H9 (cell line): ENCODE measurements at regions not wholly inside any gene's neighbourhood (a gene's known extent, or its start where the extent isn't known, plus 50 kb on each side); places are given as distances from the start of the nearest gene placed in this dataset.

Experiments used
- DNase-seq: peaks from one replicate; pipeline ENCODE4 v3.0.0-alpha.2; 2017
- H2AFZ ChIP-seq: one replicate; pipeline ENCODE4 v1.6.1; 2013; ENCODE audit warnings: mild to moderate bottlenecking, low read length, control low read depth, moderate library complexity
- H2AK5ac ChIP-seq: 2 replicates; pipeline ENCODE4 v1.6.1; 2013; ENCODE audit warnings: low read length, control low read depth, mixed read lengths; ENCODE audit not compliant: insufficient read length
- H2BK120ac ChIP-seq: one replicate; pipeline ENCODE4 v1.6.1; 2013; ENCODE audit warnings: low read depth, mild to moderate bottlenecking, low read length, control low read depth, inconsistent platforms; ENCODE audit not compliant: poor library complexity, severe bottlenecking
- H2BK12ac ChIP-seq: 2 replicates; pipeline ENCODE4 v1.6.1; 2013; ENCODE audit warnings: low read length, control low read depth, mixed read lengths, low read depth; ENCODE audit not compliant: insufficient read length
- H2BK15ac ChIP-seq: 2 replicates; pipeline ENCODE4 v1.6.1; 2013; ENCODE audit warnings: low read depth, low read length, control low read depth
- H2BK20ac ChIP-seq: one replicate; pipeline ENCODE4 v1.6.1; 2013; ENCODE audit warnings: low read depth, mild to moderate bottlenecking, low read length, control low read depth, inconsistent platforms; ENCODE audit not compliant: poor library complexity, severe bottlenecking
- H2BK5ac ChIP-seq: 2 replicates; pipeline ENCODE4 v1.6.1; 2013; ENCODE audit warnings: low read length, control low read depth, mixed read lengths; ENCODE audit not compliant: insufficient read length
- H3K14ac ChIP-seq: 2 replicates; pipeline ENCODE4 v1.6.1; 2013; ENCODE audit warnings: low read length, control low read depth; ENCODE audit not compliant: insufficient read depth
- H3K18ac ChIP-seq: 2 replicates; pipeline ENCODE4 v1.6.1; 2013; ENCODE audit warnings: low read depth, mild to moderate bottlenecking, mixed read lengths, low read length, control low read depth; ENCODE audit not compliant: insufficient read length
- H3K23ac ChIP-seq: 2 replicates; pipeline ENCODE4 v1.6.1; 2013; ENCODE audit warnings: low read length, control low read depth, mixed read lengths, low read depth; ENCODE audit not compliant: insufficient read length
- H3K23me2 ChIP-seq: 2 replicates; pipeline ENCODE4 v1.6.1; 2013; ENCODE audit warnings: low read depth, mild to moderate bottlenecking, mixed read lengths, low read length, control low read depth; ENCODE audit not compliant: insufficient read length, poor library complexity, severe bottlenecking
- H3K27ac ChIP-seq: 2 replicates; pipeline ENCODE4 v1.5.1; 2013; ENCODE audit warnings: low read length, control low read depth, mixed read lengths, low read depth; ENCODE audit not compliant: insufficient read length
- H3K27me3 ChIP-seq: 2 replicates; pipeline ENCODE4 v1.6.1; 2013; ENCODE audit warnings: low read length, control low read depth, inconsistent platforms; ENCODE audit not compliant: insufficient read depth
- H3K4ac ChIP-seq: 2 replicates; pipeline ENCODE4 v1.6.1; 2013; ENCODE audit warnings: low read depth, mild to moderate bottlenecking, control low read depth, inconsistent platforms, low read length, moderate library complexity
- H3K4me1 ChIP-seq: 2 replicates; pipeline ENCODE4 v1.6.1; 2013; ENCODE audit warnings: low read length, control low read depth, inconsistent platforms; ENCODE audit not compliant: insufficient read depth
- H3K4me2 ChIP-seq: 2 replicates; pipeline ENCODE4 v1.6.1; 2013; ENCODE audit warnings: low read length, control low read depth, mixed read lengths; ENCODE audit not compliant: insufficient read length, insufficient read depth
- H3K56ac ChIP-seq: 2 replicates; pipeline ENCODE4 v1.6.1; 2013; ENCODE audit warnings: low read depth, mild to moderate bottlenecking, mixed read lengths, low read length, control low read depth; ENCODE audit not compliant: insufficient read length
- H3K79me1 ChIP-seq: 2 replicates; pipeline ENCODE4 v1.6.1; 2013; ENCODE audit warnings: low read depth, mild to moderate bottlenecking, moderate library complexity, low read length, control low read depth, inconsistent platforms; ENCODE audit not compliant: insufficient read depth, poor library complexity, severe bottlenecking
- H3K79me2 ChIP-seq: 2 replicates; pipeline ENCODE4 v1.6.1; 2013; ENCODE audit warnings: low read length, control low read depth, inconsistent platforms; ENCODE audit not compliant: insufficient read depth
- H3K9ac ChIP-seq: 2 replicates; pipeline ENCODE4 v1.6.1; 2013; ENCODE audit warnings: low read length, control low read depth, mixed read lengths; ENCODE audit not compliant: insufficient read length; ENCODE audit errors: extremely low read depth
- H3K9me3 ChIP-seq: one replicate; pipeline ENCODE4 v1.6.1; 2013; ENCODE audit warnings: low read depth, low read length, inconsistent platforms; ENCODE audit not compliant: control insufficient read depth
- H3T11ph ChIP-seq: one replicate; pipeline ENCODE4 v1.6.1; 2013; ENCODE audit warnings: mild to moderate bottlenecking, low read length, control low read depth, inconsistent platforms
- H4K20me1 ChIP-seq: one replicate; pipeline ENCODE4 v1.6.1; 2013; ENCODE audit not compliant: control insufficient read depth, insufficient read length, insufficient read depth
- H4K5ac ChIP-seq: 2 replicates; pipeline ENCODE4 v1.6.1; 2013; ENCODE audit warnings: low read depth, mild to moderate bottlenecking, mixed read lengths, low read length, control low read depth; ENCODE audit not compliant: insufficient read length
- H4K8ac ChIP-seq: replicated peaks from 2 replicates; pipeline ENCODE4 v1.6.1; 2013; ENCODE audit warnings: low read length, control low read depth, mixed read lengths, low read depth; ENCODE audit not compliant: insufficient read length
- H4K91ac ChIP-seq: 2 replicates; pipeline ENCODE4 v1.6.1; 2013; ENCODE audit warnings: low read depth, mild to moderate bottlenecking, moderate library complexity, mixed read lengths, low read length, control low read depth; ENCODE audit not compliant: insufficient read length
- H3K27ac Mint-ChIP-seq, 3 experiments: 2 replicates in 2 of 3; 3 replicates in 1 of 3; pipeline ENCODE4 v1.8.0; 2020 to 2021; ENCODE audit warnings: mixed read lengths in 3 of 3, mild to moderate bottlenecking in 1 of 3, moderate library complexity in 1 of 3
- H3K27me3 Mint-ChIP-seq: 2 replicates; pipeline ENCODE4 v1.8.0; 2021; ENCODE audit warnings: low read depth, mild to moderate bottlenecking, moderate library complexity, mixed read lengths
- H3K36me3 Mint-ChIP-seq, 3 experiments: 2 replicates in 2 of 3; 3 replicates in 1 of 3; pipeline ENCODE4 v1.8.0; 2020 to 2021; ENCODE audit warnings: low read depth in 3 of 3, mixed read lengths in 3 of 3; ENCODE audit not compliant: insufficient read depth in 1 of 3
- H3K4me1 Mint-ChIP-seq, 2 experiments: 2 replicates each; pipeline ENCODE4 v1.8.0; 2020; ENCODE audit warnings: mixed read lengths in 2 of 2
- H3K4me3 Mint-ChIP-seq, 2 experiments: 2 replicates in 1 of 2; 3 replicates in 1 of 2; pipeline ENCODE4 v1.8.0; 2020 to 2021; ENCODE audit warnings: mild to moderate bottlenecking in 2 of 2, mixed read lengths in 2 of 2, moderate library complexity in 1 of 2
- H3K9me3 Mint-ChIP-seq, 2 experiments: 2 replicates in 1 of 2; 3 replicates in 1 of 2; pipeline ENCODE4 v1.8.0; 2020; ENCODE audit warnings: mild to moderate bottlenecking in 2 of 2, mixed read lengths in 2 of 2, moderate library complexity in 1 of 2
- WGBS: extraction: QIAGEN DNeasy Blood & Tissue Kit; methylation state at CpG from one replicate; pipeline ENCODE4 v1.1.7; 2013; ENCODE audit warnings: missing lambda C conversion rate, low lambda C conversion rate, mixed read lengths; ENCODE audit not compliant: insufficient read length; ENCODE audit errors: extremely low coverage; 5-methylcytosine and 5-hydroxymethylcytosine counted together
- TF ChIP-seq, protein P1 (sequence below): fragments of 200-600 bp; sonication (generic); conservative IDR thresholded peaks from 3 replicates; pipeline ENCODE4 v1.8.0; 2021; ENCODE audit warnings: antibody characterized with exemption, mild to moderate bottlenecking

DNA sequence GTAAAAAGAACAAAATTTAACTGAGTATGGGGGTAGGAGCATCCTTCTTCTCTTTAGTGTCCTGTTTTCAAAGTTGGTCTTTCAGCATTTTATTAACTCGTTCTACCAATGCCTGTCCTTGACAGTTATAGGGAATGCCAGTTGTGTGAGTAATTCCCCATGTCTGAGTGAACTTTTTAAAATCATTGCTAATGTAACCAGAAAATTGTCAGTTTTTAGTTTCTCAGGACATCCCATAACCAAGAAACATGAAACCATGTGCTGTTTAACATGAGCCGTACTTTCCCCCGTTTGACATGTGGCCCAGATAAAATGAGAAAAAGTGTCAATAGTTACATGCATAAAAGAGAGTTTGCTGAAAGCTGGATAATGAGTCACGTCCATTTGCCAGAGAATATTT, 71.4 kb upstream of the ARL4D start:
- no peak overlapping the region for H2BK15ac ChIP-seq
- no peak for DNase-seq
- H2AFZ ChIP-seq: no peak overlapping the region
- H3K18ac ChIP-seq: no peak overlapping the region
- H2BK12ac ChIP-seq: no peak overlapping the region
- no peak overlapping the region for H3K27ac ChIP-seq
- H3K9me3 Mint-ChIP-seq: no peaks in the 10 kb centered on the region
- H2BK120ac ChIP-seq: no peak overlapping the region
- no peaks in the 10 kb centered on the region for H3K27me3 ChIP-seq
- H3K27me3 Mint-ChIP-seq: no peaks in the 10 kb centered on the region
- WGBS: no CpG with 5 or more reads among the region's 4 CpGs
- H3K79me2 ChIP-seq: no peaks in the 10 kb centered on the region
- H3K23me2 ChIP-seq: peaks cover 3% of the 10 kb centered on the region
- H4K20me1 ChIP-seq: no peaks in the 10 kb centered on the region
- H3K79me1 ChIP-seq: no peaks in the 10 kb centered on the region
- H3K4me3 Mint-ChIP-seq: no peak overlapping the region
- H4K91ac ChIP-seq: no peak overlapping the region
- H3T11ph ChIP-seq: no peak overlapping the region
- no peak overlapping the region for H2BK5ac ChIP-seq
- no peaks in the 10 kb centered on the region for H3K9me3 ChIP-seq
- no peak overlapping the region for H2AK5ac ChIP-seq
- H4K8ac ChIP-seq: no peak overlapping the region
- no peak overlapping the region for H2BK20ac ChIP-seq
- no peaks in the 10 kb centered on the region for H3K4me1 ChIP-seq
- no peaks in the 10 kb centered on the region for H3K36me3 Mint-ChIP-seq
- no peak overlapping the region for H3K4me2 ChIP-seq
- H3K14ac ChIP-seq: no peak overlapping the region
- H3K23ac ChIP-seq: no peak overlapping the region
- no peak overlapping the region for H3K9ac ChIP-seq
- H3K4ac ChIP-seq: no peak overlapping the region
- peaks cover 11 to 18% of the 10 kb centered on the region in 2 experiments for H3K4me1 Mint-ChIP-seq
- no peak overlapping the region for H3K27ac Mint-ChIP-seq
- no peak overlapping the region for H4K5ac ChIP-seq
- TF ChIP-seq, protein P1, sequence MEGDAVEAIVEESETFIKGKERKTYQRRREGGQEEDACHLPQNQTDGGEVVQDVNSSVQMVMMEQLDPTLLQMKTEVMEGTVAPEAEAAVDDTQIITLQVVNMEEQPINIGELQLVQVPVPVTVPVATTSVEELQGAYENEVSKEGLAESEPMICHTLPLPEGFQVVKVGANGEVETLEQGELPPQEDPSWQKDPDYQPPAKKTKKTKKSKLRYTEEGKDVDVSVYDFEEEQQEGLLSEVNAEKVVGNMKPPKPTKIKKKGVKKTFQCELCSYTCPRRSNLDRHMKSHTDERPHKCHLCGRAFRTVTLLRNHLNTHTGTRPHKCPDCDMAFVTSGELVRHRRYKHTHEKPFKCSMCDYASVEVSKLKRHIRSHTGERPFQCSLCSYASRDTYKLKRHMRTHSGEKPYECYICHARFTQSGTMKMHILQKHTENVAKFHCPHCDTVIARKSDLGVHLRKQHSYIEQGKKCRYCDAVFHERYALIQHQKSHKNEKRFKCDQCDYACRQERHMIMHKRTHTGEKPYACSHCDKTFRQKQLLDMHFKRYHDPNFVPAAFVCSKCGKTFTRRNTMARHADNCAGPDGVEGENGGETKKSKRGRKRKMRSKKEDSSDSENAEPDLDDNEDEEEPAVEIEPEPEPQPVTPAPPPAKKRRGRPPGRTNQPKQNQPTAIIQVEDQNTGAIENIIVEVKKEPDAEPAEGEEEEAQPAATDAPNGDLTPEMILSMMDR: no peak
- no peak overlapping the region for H3K56ac ChIP-seq
